GM21723 (cell line): ENCODE measurements at regions not wholly inside any gene's neighbourhood (a gene's known extent, or its start where the extent isn't known, plus 50 kb on each side); places are given as distances from the start of the nearest gene placed in this dataset.

Source experiments
- ATAC-seq: cut with Tn5 transposase; IDR thresholded peaks from one replicate; pipeline ENCODE4 v1.9.1; 2021; ENCODE audit warnings: mild to moderate bottlenecking, moderate library complexity; ENCODE audit not compliant: unreplicated experiment

DNA sequence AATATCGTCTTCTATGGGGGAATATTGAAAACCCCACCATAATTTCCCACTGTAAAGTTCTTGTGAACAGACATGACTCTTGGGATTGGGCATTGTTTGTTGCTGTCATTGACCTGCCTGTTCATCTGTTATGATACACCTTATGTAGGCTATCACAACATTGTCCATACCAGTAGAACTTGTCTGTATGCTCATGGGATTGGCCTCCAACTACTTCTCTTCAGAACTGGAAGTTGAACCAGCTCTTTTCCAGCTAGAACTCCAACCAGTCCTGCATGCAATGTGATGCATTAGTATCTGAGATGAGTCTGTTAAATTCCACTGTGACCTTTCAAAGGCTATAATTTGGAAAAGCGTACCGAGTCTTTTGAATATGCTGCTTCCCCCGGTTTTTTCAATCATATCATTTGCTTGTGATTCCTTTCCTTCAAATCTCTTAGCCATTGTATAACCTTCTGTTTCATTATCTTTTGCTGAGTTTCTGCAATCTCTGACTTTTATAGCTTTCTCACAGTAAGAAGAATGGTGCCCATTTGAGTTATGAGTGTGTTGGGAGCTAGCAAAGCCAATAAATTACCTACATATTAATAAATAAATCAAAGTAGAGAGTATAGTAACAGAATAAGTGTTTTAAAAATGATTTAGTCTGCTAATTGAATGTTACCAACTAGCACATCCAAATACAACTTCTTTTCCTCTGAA is 101.9 kb downstream of the PLK2 start:
- no peak for ATAC-seq

DNA sequence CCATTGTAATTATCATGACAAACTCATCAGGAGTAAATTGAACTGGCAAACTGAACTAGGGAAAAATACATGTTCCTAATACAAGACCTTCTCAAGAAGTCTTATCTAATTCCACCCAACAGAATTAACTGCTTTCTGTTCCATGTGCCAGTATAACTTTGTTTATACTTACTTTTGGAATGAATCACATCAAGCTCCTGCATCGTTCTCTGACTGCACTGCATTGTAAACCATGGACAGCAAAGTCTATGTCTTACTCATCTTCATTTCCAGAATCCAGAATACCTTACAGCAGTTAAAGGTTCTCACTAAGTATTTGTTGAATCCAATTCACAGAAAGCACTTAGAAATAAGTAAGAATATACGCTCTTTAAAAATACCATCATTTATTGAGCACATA is 102.8 kb downstream of the PLK2 start:
- ATAC-seq: no peak

DNA sequence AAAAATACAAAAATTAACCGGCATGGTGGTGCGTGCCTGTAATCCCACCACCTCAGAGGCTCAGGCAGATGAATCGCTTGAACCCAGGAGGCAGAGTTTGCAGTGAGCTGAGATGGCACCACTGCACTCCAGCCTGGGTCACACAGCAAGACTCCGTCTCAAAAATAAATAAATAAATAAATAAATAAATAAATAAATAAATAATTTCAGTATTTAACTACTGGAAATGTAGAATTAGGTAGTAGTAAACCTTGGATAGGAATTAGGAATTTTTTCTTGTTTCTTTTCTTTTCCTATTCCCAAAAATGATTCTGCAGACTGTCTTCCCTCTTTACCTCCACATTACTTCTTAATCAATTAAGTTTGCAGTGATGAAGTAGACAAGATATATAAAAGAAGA is 103.2 kb downstream of the PLK2 start:
- no peak for ATAC-seq

GRCh38 chr5:58354827-58355226 is 105.1 kb downstream of the PLK2 start:
- no peak for ATAC-seq

- no peak for ATAC-seq
Observed at GRCh38 chr5:58353992-58354391, 105.9 kb downstream of the PLK2 start.

DNA sequence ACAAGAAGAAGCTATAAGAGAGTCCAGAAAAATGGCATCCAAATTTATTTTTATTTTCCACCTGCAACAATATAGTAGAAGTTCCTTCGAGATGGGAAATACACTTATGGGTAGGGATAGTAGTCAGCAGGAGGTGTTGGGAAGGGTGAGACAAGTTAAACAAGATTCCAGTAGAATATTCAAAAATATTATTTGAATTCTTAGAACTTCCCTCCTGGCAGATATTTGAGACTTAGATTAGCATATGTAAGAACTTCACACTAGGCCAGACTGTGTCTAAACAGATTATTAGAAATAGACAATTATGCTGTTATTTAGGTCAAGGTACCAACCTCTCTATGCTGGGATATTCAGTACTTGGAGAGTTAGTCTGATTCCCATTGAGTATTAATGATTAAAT is 108.7 kb downstream of the PLK2 start:
- no peak for ATAC-seq

DNA sequence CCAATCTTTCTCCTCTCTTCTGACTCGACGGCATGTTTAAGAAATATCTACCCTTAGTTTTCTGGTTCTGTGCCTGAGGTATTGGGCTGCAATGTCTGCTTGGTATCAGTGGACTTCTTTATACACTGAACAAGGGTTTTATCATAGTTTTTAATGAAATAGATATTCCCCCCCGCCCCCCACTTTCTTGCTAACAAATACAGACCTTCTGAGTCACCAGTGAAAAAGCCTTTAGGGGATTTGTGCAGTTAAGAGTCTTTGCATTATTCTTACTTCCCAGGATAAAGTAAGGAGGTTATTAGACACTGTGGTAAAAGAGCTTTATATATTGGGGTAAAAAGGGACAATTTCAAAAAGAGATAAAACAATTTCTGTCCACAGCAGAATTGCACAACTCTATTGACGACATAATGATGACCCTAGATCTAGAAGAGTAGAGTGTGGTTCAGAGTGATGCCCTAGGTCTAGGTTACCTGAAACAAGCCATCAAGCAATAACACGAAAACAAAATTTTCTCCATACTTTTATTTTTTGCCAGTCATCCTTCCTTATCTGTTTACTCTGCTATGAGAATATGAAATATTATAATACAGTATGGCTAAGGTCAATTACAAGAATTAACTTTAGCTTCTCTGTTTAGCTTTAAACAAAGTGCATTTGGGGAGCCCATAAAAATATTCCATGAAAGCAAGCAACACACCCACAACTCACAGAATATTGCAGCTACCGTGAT is 110.7 kb downstream of the PLK2 start:
- no peak for ATAC-seq

- ATAC-seq: no peak
Observed at GRCh38 chr5:58346041-58346440, 113.8 kb downstream of the PLK2 start.

GRCh38 chr5:58341476-58341875 is 118.4 kb downstream of the PLK2 start:
- ATAC-seq: no peak

DNA sequence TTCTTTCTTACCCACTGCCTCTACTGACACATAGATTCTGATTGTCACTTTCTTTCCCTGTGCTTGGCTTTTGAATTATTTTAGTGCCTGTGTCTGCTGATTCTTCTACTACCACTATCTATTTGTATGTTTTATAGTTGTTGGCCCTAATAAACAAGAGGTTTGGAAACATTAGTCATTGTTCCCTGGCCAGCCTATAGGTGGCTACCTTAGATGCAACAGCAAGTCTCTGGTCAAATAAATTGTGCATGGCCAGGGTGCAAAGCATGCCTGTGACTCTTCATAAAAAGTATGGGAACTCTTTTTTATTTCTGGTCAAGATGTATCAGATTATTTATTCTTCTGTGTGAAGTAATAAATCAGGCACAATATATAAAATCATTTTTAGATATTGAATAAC is 124.4 kb downstream of the PLK2 start:
- no peak for ATAC-seq

- ATAC-seq: no peak
Observed at GRCh38 chr5:58334035-58334434, 125.9 kb downstream of the PLK2 start.

DNA sequence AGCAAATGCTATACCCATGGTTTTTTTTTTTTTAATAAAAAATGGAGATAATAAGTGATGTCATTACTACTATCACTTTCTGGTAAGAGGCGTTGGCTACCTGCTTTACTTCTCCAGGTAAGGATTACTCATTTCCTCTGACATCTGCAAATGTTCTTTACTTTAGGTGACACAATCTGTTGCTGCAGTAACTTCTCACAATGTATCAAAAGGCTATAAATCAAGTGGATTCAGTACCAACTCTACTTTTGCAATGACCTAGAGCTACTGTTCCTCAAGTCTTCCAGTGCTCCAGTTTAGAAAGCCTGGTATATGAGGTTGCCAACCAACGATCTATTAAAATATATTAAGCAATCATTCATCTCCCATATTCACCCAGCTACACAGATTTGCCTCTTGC is 129.1 kb downstream of the PLK2 start:
- no peak for ATAC-seq

DNA sequence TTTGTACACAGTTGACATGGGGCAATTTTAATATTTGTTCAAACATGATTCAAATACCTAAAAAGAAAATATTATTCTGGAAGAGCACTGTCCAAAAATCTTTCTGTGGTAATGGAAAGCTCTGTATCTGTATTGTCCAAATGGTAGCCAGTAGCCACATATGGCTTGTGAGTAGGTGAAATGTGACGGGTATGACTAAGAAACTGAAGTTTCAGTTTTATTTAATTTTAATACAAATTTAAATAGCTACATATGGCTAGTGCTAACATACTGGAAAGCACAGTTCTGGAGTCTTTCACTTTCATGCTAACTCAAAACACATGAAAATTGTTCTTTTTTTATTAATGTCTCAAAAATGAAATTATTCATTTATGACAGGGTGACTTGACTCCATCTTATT is 132.6 kb downstream of the PLK2 start:
- ATAC-seq: peak; percentile 61

DNA sequence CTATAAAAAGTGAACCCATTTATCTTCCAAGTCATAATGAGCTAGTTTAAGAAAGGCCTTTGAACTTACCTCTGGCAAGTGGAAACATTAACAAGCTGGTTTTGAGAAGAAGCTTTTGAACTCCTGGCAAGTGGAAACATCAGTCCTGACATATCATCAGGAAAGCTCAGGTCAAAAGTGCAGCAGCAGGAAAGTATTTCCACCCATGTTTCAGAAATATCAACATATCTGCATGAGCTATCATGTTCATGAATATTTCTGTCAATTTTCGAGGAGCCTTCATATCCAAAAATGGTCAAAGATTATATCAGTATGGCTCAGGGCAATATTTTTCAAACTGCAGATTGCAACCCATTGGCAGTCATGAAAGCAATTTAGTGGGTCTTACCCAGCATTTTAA is 133.9 kb downstream of the PLK2 start:
- no peak for ATAC-seq

- no peak for ATAC-seq
Observed at GRCh38 chr5:58322453-58322852, 137.4 kb downstream of the PLK2 start.

GRCh38 chr5:58318468-58318867 is 141.4 kb downstream of the PLK2 start:
- no peak for ATAC-seq

GRCh38 chr5:58317808-58318207 is 142.1 kb downstream of the PLK2 start:
- no peak for ATAC-seq

GRCh38 chr5:58317009-58317408 is 142.9 kb downstream of the PLK2 start:
- ATAC-seq: no peak

DNA sequence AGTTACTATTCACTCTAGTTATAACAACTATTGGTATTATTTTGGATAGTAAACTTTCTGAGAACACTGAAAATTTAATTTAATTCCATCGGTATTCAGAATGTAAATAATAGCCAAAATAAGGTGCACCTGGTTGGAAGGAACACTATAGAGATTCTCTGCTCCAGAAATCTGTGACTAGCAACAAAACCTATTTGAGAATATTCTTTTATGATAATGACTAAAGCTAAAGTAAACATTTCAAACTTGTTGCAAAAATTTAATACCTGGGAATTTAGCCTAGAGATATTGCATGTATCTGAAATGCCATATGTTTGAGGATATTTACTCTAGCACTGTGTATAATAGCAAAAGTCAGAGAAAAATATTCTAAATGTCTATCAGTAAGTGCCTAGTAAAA is 144.1 kb downstream of the PLK2 start:
- no peak for ATAC-seq

- no peak for ATAC-seq
Observed at GRCh38 chr5:58314356-58315210, 145.3 kb downstream of the PLK2 start.

DNA sequence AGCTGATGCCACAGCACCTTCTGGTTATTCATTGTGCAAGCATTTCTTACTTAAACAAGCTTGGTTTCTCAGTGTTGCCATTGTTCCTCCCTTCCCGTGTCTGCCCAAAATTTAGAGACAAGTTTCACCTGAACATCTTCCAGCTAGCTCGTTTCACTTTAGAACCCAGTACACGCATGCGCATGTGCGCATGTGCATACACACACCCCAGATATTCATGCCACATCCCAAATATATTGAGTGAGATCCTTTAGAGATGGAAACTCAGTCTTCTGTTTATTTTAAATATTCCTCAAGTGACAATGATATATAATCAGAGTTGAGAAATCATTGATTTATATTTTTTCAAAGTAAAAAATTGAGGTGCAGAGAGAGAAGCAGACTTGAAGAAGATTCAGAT is 147.6 kb downstream of the PLK2 start:
- ATAC-seq: no peak

DNA sequence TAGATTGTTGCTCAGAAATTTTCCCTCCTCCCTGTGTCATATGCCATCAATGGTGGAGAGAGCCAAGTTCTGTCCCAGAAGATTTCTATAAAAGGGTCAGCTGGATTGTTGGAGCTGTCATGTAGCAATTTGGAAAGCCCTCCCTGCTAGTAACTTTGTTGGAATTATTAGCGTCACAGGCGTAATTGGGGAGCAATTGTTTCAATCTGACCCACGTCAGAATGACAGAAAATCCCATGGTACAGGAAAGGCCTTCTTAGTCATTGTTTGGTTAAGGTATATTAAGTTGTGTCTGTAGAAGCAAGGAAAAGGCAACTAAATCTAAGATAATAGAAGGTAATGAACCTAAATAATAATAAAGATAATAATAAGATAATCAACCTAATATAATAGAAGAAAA is 148.4 kb downstream of the PLK2 start:
- no peak for ATAC-seq
